HuH-7.5 (cell line): ENCODE measurements at regions not wholly inside any gene's neighbourhood (a gene's known extent, or its start where the extent isn't known, plus 50 kb on each side); places are given as distances from the start of the nearest gene placed in this dataset.

Source experiments
- DNase-seq: peaks from one replicate; pipeline ENCODE4 v3.0.0; 2011; ENCODE audit warnings: low spot score

DNA sequence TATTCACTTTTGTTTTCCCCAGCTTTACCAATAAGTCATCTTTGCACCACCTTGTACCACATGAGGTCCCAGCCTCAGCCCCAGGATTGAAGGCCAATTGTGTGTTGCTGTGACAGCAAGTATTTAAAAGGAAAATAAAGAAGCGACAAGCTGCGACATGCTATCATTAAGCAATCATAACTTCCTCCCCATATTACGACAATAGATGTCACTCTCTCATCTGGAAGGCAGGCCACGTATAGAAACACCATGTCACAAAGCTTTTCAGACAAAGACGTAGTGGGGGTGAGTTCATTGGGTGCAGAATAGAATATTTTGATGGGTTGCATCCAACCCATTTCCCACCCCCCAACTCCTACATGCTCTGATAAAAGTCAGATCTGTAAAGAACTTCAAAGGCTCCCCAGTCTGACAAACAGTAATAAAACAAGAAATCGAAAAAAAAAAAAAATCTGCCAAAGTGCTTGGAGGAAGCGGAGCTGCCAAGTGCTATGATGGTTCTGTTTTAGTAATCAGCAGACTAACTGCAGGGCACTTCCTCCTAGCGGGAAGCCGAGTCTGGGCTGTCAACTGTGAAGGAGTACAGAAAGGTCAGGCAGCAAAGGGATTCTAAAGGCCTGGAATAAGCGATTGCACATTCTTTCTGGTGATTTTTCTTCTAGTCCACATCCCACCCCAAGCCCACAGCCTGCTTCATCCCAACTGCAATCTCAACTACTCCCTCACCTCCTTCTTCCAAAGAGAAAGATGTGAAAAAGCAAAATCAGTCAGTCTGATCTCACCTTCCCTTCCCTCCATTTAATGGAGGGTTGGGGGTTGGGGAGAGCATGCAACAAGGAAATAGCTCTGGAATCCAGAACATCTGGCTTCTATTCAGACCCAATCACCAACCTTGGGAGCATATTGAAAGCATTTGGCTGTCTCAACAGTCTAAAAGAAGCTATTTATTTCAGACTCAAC, 131.4 kb upstream of the UBASH3B start:
- no peak for DNase-seq

DNA sequence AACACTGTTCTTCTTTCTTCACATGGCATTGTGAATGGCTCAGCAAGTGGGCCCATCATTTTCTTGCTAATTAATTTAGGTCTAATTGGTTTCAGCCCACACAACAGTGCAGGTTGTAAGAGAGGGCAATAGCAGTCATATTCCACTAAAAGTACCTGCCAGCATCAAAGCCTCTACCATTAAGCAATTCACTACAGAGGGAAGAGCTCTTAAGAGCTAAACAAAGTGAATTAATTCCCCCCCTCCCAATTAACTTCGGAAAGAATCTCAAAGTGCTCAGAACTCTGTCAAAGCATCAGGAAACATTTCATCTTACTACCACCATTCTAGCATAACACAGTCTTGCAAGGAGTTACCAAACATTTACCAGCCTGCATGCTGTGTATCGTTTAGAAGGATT, 133.9 kb upstream of the UBASH3B start:
- no peak for DNase-seq

DNA sequence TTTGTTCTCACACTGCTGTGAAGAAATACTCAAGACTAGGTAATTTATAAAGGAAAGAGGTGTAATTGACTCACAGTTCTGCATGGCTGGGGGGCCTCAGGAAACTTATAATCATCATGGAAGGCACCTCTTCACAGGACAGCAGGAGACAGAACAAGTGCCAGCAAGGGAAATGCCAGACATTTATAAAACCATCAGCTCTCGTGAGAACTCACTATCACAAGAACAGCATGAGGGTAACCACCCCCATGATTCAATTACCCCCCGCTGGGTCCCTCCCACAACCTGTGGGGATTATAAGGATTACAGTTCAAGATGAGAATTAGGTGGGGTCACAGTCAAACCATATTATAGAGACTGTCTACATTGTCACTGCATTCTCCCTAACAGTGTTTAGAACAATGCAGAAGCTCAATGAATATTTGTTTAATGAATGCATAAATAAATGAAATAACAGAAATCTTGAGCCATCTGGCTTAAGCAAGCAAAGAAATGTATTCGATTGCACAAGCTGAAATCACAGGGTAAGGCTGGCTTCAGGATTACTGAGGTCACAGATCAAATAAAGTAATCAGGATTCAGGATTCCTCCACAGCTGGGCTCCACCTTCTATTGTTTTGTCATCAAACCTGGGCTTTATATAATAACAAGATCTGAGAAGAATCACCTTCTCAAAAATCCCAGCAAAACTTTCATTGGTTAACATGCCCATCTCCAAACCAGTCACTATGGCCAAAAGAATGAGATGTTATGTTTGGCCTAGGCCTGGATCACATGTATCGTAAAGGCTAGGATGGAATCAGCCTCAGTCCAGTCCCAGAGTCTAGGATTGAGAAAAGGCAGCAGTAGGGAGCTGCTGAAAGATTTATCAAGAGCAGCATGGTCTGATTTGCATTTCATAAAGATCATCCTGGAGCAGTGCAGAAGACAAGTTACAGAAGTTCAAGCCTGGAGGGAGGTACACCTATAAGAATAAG, 137.8 kb upstream of the UBASH3B start:
- no peak for DNase-seq

DNA sequence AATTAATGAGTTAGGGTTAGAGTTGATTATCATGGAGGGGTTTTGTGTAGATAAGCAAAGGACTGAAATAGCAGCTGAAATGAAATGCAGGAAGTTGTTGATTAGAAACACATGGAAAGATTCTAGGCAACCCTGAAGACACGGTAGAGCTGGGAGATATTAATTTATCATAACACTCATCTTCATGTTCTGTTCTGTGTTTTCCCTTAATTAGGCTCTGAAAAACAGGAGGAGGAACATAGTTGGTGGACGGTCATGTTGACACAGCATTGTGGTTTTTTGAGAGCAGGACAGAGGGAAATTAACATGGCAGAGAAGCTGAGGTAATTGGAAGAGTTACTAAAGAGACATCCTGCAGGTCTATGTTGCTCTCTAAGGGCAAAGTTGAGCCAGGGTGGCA, 138.8 kb upstream of the UBASH3B start:
- DNase-seq, result no peak

DNA sequence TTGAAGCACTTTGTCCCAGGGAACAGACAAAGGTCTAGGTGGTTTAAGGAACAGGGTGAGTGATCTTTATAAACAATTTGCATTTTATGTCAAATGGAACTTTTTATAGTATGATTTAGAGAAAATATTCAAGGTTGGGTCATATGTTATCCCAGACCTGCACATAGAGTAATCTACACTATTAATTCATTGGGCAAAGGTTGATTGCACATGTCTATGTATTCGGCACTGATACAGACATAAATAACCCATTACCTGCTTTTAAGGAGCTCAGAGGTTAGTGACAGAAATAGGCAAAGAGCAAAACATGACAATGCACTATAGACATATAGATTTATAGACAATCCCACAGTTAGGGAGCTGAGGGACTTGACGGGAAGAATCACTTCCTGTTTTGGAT, 141.5 kb upstream of the UBASH3B start:
- DNase-seq, result no peak

DNA sequence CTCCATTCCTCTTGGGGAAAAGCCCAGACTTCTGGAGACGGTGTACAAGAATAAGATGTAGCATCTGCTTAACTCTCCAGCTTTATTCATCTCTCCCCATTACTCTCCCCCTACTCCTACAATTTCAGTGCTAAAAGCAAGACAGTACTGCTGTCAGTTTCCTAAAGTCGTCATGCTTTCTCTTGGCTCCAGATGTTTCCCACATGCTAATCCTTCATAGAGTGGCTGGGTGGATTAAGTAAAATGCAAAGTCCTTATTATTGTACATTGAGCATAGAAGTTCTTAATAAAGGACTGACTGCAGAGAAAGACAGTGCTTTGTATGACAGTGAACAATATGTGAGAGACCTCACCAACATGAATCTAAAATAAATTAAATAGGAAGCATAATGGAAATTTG, 142.2 kb upstream of the UBASH3B start:
- DNase-seq, result no peak

DNA sequence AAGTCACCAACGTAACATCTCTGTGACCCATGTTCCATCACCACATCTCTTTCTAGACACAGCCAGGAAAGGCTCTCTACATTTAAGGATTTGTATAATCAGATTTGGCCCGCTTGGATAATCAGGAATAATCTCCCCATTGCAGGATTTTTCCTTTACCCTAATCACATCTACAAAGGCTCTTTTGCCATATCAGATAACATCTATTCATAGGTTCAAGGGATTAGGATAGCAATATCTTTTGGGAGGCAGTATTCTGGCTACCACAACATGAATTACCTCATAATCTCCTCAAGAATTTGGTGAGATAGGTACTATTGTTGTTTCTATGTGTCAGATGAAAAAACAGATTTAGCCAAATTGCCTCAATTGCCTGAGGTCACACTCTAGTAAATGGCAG, 142.8 kb upstream of the UBASH3B start:
- no peak for DNase-seq

DNA sequence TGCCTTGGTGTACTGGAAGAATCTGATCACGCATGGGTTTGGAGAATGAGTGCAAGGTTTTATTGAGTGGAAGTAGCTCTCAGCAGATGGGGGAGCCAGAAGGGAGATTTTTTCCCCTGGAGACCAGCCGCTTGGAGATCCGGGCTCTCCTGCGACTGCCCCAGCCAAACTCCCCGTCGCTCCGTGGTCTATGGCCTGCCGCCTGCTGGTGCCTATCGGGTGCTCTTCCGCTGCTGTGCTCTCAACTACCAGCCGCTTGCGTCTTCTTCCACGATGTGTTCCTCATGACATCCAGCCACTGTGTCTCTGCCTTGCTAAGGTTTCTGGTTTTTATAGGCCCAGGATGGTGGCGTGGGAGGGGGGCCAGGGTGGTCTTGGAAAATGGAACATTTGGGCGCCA, 145.6 kb upstream of the UBASH3B start:
- no peak for DNase-seq

DNA sequence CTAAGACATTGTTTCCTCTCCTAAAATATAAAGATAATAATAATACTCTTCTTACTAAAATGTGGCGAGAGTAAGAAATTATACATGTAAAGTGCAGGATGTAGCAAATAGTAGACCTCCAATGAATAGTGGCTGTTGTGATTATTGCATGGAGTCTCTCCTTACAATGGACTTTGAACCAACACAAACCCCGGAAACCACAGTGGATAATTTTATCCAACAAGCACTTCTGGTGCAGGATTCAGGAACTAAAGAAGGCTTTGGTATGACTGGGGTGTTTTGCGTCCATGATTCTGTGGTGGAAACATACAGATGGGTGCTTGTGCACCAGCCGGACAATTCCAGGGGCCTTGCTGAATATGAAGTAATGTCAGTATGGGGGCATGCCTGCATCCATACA, 146.4 kb upstream of the UBASH3B start:
- no peak for DNase-seq

DNA sequence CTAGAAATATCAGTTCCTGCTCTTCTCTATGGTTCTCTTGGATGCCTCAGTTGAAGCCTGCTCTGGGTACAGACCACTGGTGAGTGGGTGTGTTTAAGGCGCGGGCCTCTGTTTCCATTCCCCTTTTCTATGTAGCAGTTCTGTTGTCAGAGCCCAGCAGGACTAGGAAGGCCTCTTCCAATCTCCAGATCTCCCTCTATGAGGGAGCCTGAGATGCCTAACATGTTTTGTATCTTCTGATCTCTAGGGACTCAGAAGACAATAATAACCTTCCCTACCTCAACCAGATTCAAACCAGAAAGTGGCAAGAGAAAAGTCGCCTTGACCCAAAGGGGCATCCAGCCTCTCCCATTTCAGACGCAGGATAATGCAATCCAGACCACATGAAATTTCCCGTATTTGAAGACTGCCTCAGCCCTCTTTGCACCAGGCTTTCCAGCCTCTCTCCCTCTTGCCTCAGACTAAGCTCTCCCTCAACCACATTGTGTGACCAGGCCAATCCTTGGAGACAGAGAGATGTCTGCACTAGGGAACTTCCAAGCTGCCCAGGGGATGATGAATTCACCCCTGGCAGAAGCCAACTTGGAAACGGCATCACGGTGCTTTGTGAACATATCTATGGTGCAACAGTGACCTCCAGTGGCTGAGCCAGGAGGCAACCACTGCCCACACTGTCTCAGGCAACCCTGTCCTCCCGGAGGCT, 150.1 kb upstream of the UBASH3B start:
- peak; percentile 43 for DNase-seq

DNA sequence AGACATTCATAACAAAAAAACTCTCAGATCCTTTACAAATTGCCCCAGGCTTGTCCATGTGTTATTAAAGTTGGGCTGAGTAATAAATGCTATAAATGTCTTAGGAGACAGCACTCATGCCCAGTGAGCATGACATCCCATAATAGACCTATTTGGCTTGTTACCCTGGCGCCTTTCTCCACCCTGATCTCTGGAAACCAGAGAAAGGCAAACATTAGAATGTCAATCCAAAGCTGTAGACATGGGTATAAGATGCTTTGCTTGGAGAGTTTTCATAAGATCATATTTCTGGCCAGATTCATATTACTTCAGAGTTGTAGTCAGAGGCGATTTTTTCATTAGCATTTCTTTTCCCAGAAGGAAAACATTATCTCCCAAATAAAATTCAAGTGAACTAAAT, 161.3 kb upstream of the UBASH3B start:
- DNase-seq, result no peak

DNA sequence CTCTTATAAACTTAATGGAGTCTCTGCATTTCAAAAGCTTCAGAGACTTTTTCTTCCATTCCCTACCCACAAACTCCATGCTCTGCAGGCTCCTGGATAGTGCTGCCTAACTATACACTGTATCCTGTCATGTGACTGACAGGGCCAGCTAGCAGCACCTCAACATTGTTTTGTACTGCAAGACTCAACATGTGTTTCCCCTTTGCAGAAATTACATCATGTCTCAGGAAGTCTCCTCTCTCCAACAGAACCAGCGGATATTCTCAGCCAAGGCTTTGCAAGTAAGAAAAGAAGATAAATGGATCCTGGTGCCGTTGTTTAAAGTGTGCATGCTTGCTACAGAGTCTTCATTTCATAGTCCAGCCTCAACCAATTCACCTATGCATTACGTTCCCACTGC, 164.0 kb upstream of the UBASH3B start:
- no peak for DNase-seq

DNA sequence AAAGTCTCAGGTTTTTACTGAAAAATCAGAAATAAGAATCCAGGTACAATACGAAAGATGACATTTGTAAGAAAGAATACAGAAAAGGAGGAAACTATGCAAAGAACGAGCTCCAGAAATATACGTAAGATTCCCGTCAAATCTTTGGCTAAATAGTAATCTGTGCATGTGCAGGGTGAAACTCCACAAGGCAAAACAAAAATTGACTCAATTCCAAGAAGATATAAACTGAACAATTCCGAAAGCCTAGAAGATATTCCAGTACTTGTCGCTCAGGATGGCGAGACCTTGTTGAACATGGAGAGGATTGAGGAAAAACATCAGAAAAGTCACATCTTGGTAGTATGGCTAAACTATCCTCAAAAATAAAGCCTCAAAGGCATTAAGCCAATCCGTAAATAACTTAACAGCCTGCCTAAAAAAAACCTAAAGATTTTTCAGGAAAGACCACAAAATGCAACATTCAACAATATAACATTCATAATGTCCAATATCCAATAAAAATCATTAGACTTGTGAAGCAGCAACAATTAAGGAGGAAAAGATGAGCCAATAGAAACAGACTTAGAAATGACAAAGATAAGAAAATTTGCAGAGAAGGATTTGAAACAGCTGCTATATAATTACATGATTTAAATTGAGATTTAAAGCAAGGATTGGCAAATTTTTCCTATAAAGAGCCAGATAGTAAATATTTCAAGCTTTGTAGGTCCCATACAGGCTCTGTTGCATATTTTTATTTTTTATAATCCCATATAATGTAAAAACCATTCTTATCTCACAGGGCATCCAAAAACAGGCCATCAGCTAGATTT, 166.4 kb upstream of the UBASH3B start:
- DNase-seq, result no peak

DNA sequence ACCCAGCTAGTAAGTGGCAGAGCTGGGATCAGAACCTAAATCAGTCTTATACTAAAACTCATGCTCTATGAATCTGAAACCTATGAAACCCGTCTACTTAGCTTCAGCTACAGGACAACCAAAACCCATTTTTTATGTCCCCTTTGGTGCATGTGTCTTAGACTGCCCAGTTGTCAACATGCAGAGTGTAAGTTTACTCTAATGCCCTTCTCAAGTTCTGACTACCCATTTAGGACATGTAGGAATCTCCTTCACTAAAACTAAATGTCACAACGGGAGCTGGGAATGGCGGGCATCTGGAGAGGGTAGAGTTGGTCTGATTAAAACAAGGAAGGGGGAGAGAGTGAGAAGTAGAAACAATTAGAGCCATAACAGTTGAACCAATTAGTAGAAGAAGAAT, 167.9 kb upstream of the UBASH3B start:
- no peak for DNase-seq

DNA sequence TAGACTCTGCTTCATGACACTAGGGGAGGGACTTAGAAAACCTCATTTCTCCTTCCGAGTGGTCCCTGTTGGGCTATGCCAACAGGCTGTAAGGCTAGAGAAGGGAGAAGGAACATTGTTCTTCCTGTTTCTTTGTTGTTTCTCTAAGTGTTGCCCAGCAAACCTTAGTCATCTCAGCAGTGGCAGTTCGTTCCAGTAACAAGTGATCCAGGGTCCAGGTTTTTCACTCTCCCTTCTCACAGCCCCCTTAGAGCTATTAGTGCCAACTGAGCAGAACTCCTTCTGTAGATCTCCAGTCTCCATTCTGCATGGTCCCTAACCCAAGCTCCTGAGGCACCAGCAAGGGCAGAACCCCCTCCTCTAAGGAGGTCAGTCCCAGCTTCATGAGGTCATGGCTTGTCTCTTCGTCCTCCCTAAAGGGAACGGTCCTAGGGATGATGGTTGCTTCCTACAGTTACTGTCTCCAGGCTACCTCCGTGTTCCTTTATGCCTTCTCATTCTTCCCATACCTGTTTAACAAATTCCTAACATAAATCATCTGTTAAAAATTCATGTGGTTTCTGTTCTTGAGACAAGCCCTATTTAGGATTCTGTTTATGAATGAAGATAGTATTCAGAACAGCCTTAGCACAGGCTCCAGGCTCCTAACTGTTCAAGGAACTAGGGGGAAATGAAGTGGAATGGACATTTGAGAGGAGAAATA, 168.6 kb upstream of the UBASH3B start:
- no peak for DNase-seq

DNA sequence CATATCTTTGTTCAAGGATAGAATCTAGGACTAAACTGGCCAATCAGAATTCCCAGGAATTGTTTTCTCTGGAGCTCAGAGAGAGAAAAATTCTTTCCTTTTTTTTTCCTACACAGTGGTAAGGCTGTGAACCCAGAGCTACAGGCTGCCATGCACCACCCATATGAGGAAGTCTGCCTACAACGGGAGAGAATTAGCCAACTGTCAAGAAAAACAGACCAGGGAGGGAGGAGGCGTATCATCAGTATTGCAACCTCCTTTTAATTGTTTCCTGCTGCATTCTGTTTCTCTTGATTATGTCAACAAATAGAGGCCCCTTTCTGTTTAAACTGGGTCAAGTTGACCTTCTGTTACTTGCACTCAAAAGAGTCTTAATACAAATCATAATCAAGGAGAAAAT, 176.5 kb upstream of the UBASH3B start:
- no peak for DNase-seq

DNA sequence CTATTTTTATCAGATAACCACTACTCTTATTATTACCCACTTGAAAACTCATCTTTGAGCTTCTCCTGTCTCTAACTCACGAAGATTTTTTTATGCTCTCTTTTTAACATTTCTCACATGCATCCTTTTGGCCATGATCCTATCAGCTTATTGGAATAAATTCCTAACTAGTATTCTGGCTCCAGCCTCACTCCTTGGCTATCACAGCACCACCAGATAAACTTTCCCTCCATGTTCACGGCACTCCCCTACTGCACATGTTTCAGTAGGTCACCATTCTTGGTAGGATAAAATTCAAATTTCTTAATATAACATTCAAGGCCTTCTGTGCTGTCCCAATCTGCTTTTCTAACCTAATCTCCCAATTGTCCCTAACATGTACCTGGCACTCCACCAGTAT, 186.6 kb upstream of the UBASH3B start:
- DNase-seq, result no peak

DNA sequence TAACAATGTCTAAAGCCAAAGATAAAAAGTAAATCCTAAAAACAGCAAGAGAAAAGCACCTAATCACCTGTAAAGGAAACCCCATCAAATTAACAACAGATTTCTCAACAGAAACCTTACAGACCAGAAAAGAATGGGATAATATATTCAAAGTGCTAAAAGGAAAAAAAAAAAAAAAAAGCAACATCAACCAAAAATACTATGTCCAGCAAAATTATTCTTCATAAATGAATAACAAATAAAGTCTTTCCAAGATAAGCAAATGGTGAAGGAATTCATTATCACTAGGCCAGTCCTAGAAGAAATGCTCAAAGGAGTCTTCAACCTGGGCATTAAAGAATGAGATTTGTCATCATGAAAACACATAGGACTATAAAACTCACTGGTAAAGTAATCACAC, 192.0 kb upstream of the UBASH3B start:
- no peak for DNase-seq

DNA sequence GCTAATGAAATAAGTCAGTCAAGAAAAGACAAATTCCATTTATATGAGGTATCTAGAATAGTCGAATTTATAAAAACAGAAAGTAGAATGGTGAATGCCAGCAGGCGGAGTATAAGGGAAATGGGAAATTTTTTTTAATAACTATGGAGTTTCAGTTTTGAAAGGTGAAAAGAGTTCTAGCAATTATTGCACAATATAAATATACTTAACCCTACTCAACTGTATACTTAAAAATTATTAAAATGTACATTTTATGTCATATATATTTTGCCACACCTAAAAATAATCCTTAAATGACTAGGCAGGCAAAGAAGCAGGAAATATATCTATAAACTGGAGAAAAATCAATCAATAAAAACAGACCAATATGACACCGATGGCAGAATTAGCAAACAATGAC, 196.5 kb upstream of the UBASH3B start:
- DNase-seq, result no peak

DNA sequence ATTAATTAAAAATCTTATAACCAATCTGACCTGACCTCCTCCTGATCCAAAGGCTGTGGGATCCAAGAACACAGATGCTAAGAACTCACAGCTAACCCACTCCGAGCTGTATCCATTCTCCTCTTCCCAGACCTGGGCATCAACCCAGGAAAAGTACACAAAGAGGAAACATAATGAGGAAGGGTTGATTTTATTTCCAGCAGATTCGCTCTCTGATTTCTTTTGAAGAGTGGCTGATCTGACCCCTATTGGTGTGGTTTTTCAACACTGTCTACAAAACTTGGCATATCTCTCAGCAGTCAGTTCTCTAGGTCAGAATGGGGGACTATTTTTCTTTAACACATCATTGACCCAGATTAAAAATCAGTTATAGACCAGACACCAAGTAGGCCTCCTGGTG, 201.9 kb upstream of the UBASH3B start:
- DNase-seq, result no peak

DNA sequence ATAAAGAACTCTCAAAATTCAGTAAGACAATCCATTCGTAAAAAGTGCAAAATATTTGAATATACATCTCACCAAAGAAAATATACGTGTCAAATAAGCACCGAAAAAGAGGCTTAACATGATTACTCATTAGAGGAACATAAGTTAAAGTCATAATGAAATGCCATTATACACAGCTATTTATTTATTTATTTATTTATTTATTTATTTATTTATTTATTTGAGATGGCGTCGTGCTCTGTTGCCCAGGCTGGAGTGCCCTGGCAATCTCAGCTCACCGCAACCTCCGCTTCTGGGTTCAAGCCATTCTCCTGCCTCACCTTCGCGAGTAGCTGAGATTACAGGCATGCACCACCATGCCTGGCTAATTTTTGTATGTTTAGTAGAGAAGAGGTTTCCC, 203.6 kb upstream of the UBASH3B start:
- DNase-seq, result no peak
